ENCODE measurements at regions not wholly inside any gene's neighbourhood (a gene's known extent, or its start where the extent isn't known, plus 50 kb on each side); places are given as distances from the start of the nearest gene placed in this dataset.

- no peak for DNase-seq (ENCODE audit: low read depth, low spot score)
Observed at GRCh38 chr4:46684041-46684440, 225.0 kb downstream of the COX7B2 start.

- no peak for DNase-seq (ENCODE audit: low read depth, low spot score)
Observed at GRCh38 chr4:46676364-46676763, 232.7 kb downstream of the COX7B2 start.

- no peak for DNase-seq (ENCODE audit: low read depth, low spot score)
Observed at GRCh38 chr4:46674326-46674725, 234.7 kb downstream of the COX7B2 start.

- no peak for DNase-seq (ENCODE audit: low read depth, low spot score)
Observed at GRCh38 chr4:46667790-46668189, 241.3 kb downstream of the COX7B2 start.

GRCh38 chr4:46656071-46656470 lies 253.0 kb downstream of the COX7B2 start:
- no peak for DNase-seq (ENCODE audit: low read depth, low spot score)

- DNase-seq (ENCODE audit: low read depth, low spot score), result no peak
Observed at GRCh38 chr4:46653842-46654241, 255.2 kb downstream of the COX7B2 start.

- no peak for DNase-seq (ENCODE audit: low read depth, low spot score)
Observed at GRCh38 chr4:46649390-46649789, 259.5 kb upstream of the GABRA2 start.

GRCh38 chr4:46648088-46648744 lies 258.3 kb upstream of the GABRA2 start:
- peak; percentile 73 for DNase-seq (ENCODE audit: low read depth, low spot score)

GRCh38 chr4:46645126-46645525 lies 255.2 kb upstream of the GABRA2 start:
- DNase-seq (ENCODE audit: low read depth, low spot score), result no peak
